H1 (cell line): ENCODE measurements at regions not wholly inside any gene's neighbourhood (a gene's known extent, or its start where the extent isn't known, plus 50 kb on each side); places are given as distances from the start of the nearest gene placed in this dataset.

Experiments
- CEBPB ChIP-seq: IDR thresholded peaks from 2 replicates; pipeline ENCODE4 v1.6.1; 2012; ENCODE audit warnings: low read depth, low read length
- GTF2F1 ChIP-seq: IDR thresholded peaks from 2 replicates; pipeline ENCODE4 v1.6.1; 2012; ENCODE audit warnings: low read depth, low read length, improper control_type of control experiment, borderline replicate concordance
- POLR2AphosphoS5 ChIP-seq: IDR thresholded peaks from 2 replicates; pipeline ENCODE4 v1.6.1; 2011; ENCODE audit warnings: low read depth, low read length
- YY1 ChIP-seq: IDR thresholded peaks from 2 replicates; pipeline ENCODE4 v1.6.1; 2011; ENCODE audit warnings: low read depth, mild to moderate bottlenecking, low read length
- TF ChIP-seq, protein P1 (sequence below), 3 experiments: IDR thresholded peaks; 1 replicate in 2 of 3; 2 replicates in 1 of 3; pipeline versions ENCODE4 v1.5.1 to v1.6.1; 2011; ENCODE audit warnings: low read length in 3 of 3, mild to moderate bottlenecking in 3 of 3, inconsistent platforms in 2 of 3, low read depth in 1 of 3, moderate library complexity in 1 of 3; ENCODE audit not compliant: insufficient read depth in 1 of 3; ENCODE audit errors: control extremely low read depth in 1 of 3

DNA sequence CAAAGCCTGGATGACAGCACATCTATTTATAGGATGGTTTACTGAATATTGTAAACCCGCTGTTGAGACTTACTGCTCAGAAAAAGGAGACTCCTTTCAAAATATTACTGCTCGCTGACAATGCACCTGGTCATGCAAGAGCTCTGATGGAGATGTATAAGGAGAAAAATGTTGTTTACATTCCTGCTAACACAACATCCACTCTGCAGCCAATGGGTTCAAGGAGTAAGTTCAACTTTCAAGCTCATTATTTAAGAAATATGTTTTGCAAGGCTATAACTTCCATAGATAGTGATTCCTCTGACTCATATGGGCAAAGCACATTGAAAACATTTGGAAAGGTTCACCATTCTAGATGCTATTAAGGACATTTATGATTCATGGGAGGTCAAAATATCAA, 201.7 kb downstream of the SNAPC1 start:
- TF ChIP-seq POLR2AphosphoS5 (no peak), YY1 (no peak), GTF2F1 (no peak), CEBPB (no peak)
- TF ChIP-seq, protein P1, sequence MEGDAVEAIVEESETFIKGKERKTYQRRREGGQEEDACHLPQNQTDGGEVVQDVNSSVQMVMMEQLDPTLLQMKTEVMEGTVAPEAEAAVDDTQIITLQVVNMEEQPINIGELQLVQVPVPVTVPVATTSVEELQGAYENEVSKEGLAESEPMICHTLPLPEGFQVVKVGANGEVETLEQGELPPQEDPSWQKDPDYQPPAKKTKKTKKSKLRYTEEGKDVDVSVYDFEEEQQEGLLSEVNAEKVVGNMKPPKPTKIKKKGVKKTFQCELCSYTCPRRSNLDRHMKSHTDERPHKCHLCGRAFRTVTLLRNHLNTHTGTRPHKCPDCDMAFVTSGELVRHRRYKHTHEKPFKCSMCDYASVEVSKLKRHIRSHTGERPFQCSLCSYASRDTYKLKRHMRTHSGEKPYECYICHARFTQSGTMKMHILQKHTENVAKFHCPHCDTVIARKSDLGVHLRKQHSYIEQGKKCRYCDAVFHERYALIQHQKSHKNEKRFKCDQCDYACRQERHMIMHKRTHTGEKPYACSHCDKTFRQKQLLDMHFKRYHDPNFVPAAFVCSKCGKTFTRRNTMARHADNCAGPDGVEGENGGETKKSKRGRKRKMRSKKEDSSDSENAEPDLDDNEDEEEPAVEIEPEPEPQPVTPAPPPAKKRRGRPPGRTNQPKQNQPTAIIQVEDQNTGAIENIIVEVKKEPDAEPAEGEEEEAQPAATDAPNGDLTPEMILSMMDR (IDR thresholded peaks at IDR 0.05; ENCODE audit: control extremely low read depth in 1 of 3, insufficient read depth in 1 of 3, low read depth in 1 of 3, low read length in 3 of 3): no peak
